Activated CD4-positive, alpha-beta T cell treated with anti-CD3 and anti-CD28 coated beads for 36 hours (primary cell): ENCODE measurements at regions not wholly inside any gene's neighbourhood (a gene's known extent, or its start where the extent isn't known, plus 50 kb on each side); places are given as distances from the start of the nearest gene placed in this dataset.

Experiments used
- ATAC-seq: fragments of 200-7000 bp; cut with Tn5 transposase; one replicate; pipeline ENCODE4 v1.10.0; 2021; ENCODE audit warnings: mild to moderate bottlenecking, moderate library complexity
- CTCF ChIA-PET: fragments of 350-600 bp; sonication (Branson Sonifier 250); formaldehyde crosslinking; loops from one replicate; lab custom pipeline; 2021; ENCODE audit warnings: antibody characterized with exemption; lab: Charles Lee
- POLR2A ChIA-PET: fragments of 350-600 bp; sonication (Branson Sonifier 250); formaldehyde crosslinking; loops from one replicate; lab custom pipeline; 2021; ENCODE audit warnings: antibody characterized with exemption, inconsistent platforms; lab: Charles Lee
- DNase-seq: peaks from one replicate; pipeline ENCODE4 v3.0.0-alpha.2; 2020
- H3K27ac Mint-ChIP-seq: one replicate; pipeline ENCODE4 v1.8.0; 2021; ENCODE audit warnings: mixed read lengths
- H3K27me3 Mint-ChIP-seq: one replicate; pipeline ENCODE4 v1.8.0; 2021; ENCODE audit warnings: mixed read lengths
- H3K36me3 Mint-ChIP-seq: one replicate; pipeline ENCODE4 v1.8.0; 2021; ENCODE audit warnings: low read depth, mixed read lengths
- H3K4me1 Mint-ChIP-seq: one replicate; pipeline ENCODE4 v1.8.0; 2021; ENCODE audit warnings: mixed read lengths
- H3K4me3 Mint-ChIP-seq: one replicate; pipeline ENCODE4 v1.8.0; 2021; ENCODE audit warnings: mild to moderate bottlenecking, moderate library complexity, mixed read lengths
- H3K9me3 Mint-ChIP-seq: one replicate; pipeline ENCODE4 v1.8.0; 2021; ENCODE audit warnings: low read depth, mixed read lengths
- intact Hi-C, 2 experiments: fragments of 100-400 bp; cut with DNase I in 1 of 2; cut with micrococcal nuclease in 1 of 2; formaldehyde crosslinking; loops; one replicate each; pipeline versions ENCODE4 v1.14.2 to v1.15.1; 2022 to 2024; cut with DNase I, micrococcal nuclease

- H3K27me3 Mint-ChIP-seq: no peaks in the 10 kb centered on the region
- ATAC-seq (no peak), DNase-seq (no peak)
- no peaks in the 10 kb centered on the region for H3K9me3 Mint-ChIP-seq
- ChIA-PET POLR2A (no interaction called here), CTCF (no interaction called here)
- intact Hi-C loops: no loop called here
- no peaks in the 10 kb centered on the region for H3K36me3 Mint-ChIP-seq
- H3K4me1 Mint-ChIP-seq: no peaks in the 10 kb centered on the region
- H3K4me3 Mint-ChIP-seq: no peak overlapping the region
- no peak overlapping the region for H3K27ac Mint-ChIP-seq
Observed at GRCh38 chr1:102751111-102751510, 357.2 kb downstream of the COL11A1 start.

- POLR2A ChIA-PET: no interaction called here
- Mint-ChIP-seq H3K27ac (no peak overlapping the region), H3K4me1 (no peaks in the 10 kb centered on the region), H3K4me3 (no peak overlapping the region), H3K27me3 (no peaks in the 10 kb centered on the region), H3K36me3 (no peaks in the 10 kb centered on the region), H3K9me3 (peaks cover 3% of the 10 kb centered on the region)
- intact Hi-C loops: no loop called here
- ATAC-seq: no peak
- DNase-seq: no peak
- CTCF ChIA-PET: no interaction called here
Observed at GRCh38 chr1:102742426-102742825, 365.9 kb downstream of the COL11A1 start.

GRCh38 chr1:102733491-102734236 is 374.7 kb downstream of the COL11A1 start:
- intact Hi-C loops: no loop called here
- no peaks in the 10 kb centered on the region for H3K4me1 Mint-ChIP-seq
- no peak overlapping the region for H3K4me3 Mint-ChIP-seq
- ChIA-PET POLR2A (no interaction called here), CTCF (no interaction called here)
- H3K27me3 Mint-ChIP-seq: no peaks in the 10 kb centered on the region
- H3K9me3 Mint-ChIP-seq: peaks cover 3% of the 10 kb centered on the region
- H3K36me3 Mint-ChIP-seq: no peaks in the 10 kb centered on the region
- DNase-seq (no peak), ATAC-seq (no peak)
- no peak overlapping the region for H3K27ac Mint-ChIP-seq

GRCh38 chr1:102732927-102733326 is 375.4 kb downstream of the COL11A1 start:
- ATAC-seq (no peak), DNase-seq (no peak)
- no peak overlapping the region for H3K27ac Mint-ChIP-seq
- intact Hi-C loops: no loop called here
- ChIA-PET CTCF (no interaction called here), POLR2A (no interaction called here)
- H3K36me3 Mint-ChIP-seq: no peaks in the 10 kb centered on the region
- no peaks in the 10 kb centered on the region for H3K4me1 Mint-ChIP-seq
- peaks cover 3% of the 10 kb centered on the region for H3K9me3 Mint-ChIP-seq
- no peaks in the 10 kb centered on the region for H3K27me3 Mint-ChIP-seq
- H3K4me3 Mint-ChIP-seq: no peak overlapping the region

- Mint-ChIP-seq H3K27me3 (no peaks in the 10 kb centered on the region), H3K9me3 (no peaks in the 10 kb centered on the region), H3K4me3 (no peak overlapping the region), H3K4me1 (no peaks in the 10 kb centered on the region), H3K36me3 (no peaks in the 10 kb centered on the region), H3K27ac (no peak overlapping the region)
- DNase-seq: no peak
- CTCF ChIA-PET: no interaction called here
- POLR2A ChIA-PET: no interaction called here
- intact Hi-C loops: no loop called here
- ATAC-seq: no peak
Observed at GRCh38 chr1:102726417-102726816, 381.9 kb downstream of the COL11A1 start.

- intact Hi-C loops: no loop called here
- no peaks in the 10 kb centered on the region for H3K27me3 Mint-ChIP-seq
- POLR2A ChIA-PET: no interaction called here
- ATAC-seq (no peak), DNase-seq (no peak)
- no peak overlapping the region for H3K4me3 Mint-ChIP-seq
- no peak overlapping the region for H3K27ac Mint-ChIP-seq
- CTCF ChIA-PET: no interaction called here
- no peaks in the 10 kb centered on the region for H3K9me3 Mint-ChIP-seq
- H3K4me1 Mint-ChIP-seq: no peaks in the 10 kb centered on the region
- no peaks in the 10 kb centered on the region for H3K36me3 Mint-ChIP-seq
Observed at GRCh38 chr1:102724741-102725140, 383.6 kb downstream of the COL11A1 start.

- Mint-ChIP-seq H3K9me3 (no peaks in the 10 kb centered on the region), H3K27me3 (no peaks in the 10 kb centered on the region), H3K27ac (no peak overlapping the region), H3K36me3 (no peaks in the 10 kb centered on the region), H3K4me3 (no peak overlapping the region), H3K4me1 (no peaks in the 10 kb centered on the region)
- ATAC-seq (no peak), DNase-seq (no peak)
- ChIA-PET CTCF (no interaction called here), POLR2A (no interaction called here)
- intact Hi-C loops: no loop called here
Observed at GRCh38 chr1:102715150-102715549, 393.2 kb downstream of the COL11A1 start.

GRCh38 chr1:102699524-102699923 is 408.8 kb downstream of the COL11A1 start:
- H3K4me1 Mint-ChIP-seq: no peaks in the 10 kb centered on the region
- H3K27me3 Mint-ChIP-seq: no peaks in the 10 kb centered on the region
- H3K4me3 Mint-ChIP-seq: no peak overlapping the region
- no peak overlapping the region for H3K27ac Mint-ChIP-seq
- H3K9me3 Mint-ChIP-seq: peaks cover 2% of the 10 kb centered on the region
- no peaks in the 10 kb centered on the region for H3K36me3 Mint-ChIP-seq
- POLR2A ChIA-PET: no interaction called here
- intact Hi-C loops: no loop called here
- CTCF ChIA-PET: no interaction called here
- no peak for DNase-seq
- ATAC-seq: no peak

- intact Hi-C loops: no loop called here
- Mint-ChIP-seq H3K9me3 (peaks cover 7% of the 10 kb centered on the region), H3K36me3 (no peaks in the 10 kb centered on the region), H3K27ac (no peak overlapping the region), H3K4me3 (no peak overlapping the region), H3K4me1 (no peaks in the 10 kb centered on the region), H3K27me3 (no peaks in the 10 kb centered on the region)
- ChIA-PET POLR2A (no interaction called here), CTCF (no interaction called here)
- DNase-seq: no peak
- ATAC-seq: no peak
Observed at GRCh38 chr1:102693345-102693744, 415.0 kb downstream of the COL11A1 start.

- CTCF ChIA-PET: no interaction called here
- peaks cover 9% of the 10 kb centered on the region for H3K9me3 Mint-ChIP-seq
- DNase-seq (no peak), ATAC-seq (no peak)
- intact Hi-C loops: no loop called here
- no peaks in the 10 kb centered on the region for H3K27me3 Mint-ChIP-seq
- H3K36me3 Mint-ChIP-seq: no peaks in the 10 kb centered on the region
- H3K4me3 Mint-ChIP-seq: no peak overlapping the region
- POLR2A ChIA-PET: no interaction called here
- no peaks in the 10 kb centered on the region for H3K4me1 Mint-ChIP-seq
- H3K27ac Mint-ChIP-seq: no peak overlapping the region
Observed at GRCh38 chr1:102691592-102692090, 416.7 kb downstream of the COL11A1 start.

GRCh38 chr1:102687383-102687782 is 420.9 kb downstream of the COL11A1 start:
- Mint-ChIP-seq H3K4me1 (no peaks in the 10 kb centered on the region), H3K27ac (no peak overlapping the region), H3K27me3 (no peaks in the 10 kb centered on the region), H3K36me3 (no peaks in the 10 kb centered on the region), H3K9me3 (peaks cover 4% of the 10 kb centered on the region), H3K4me3 (no peak overlapping the region)
- ChIA-PET CTCF (no interaction called here), POLR2A (no interaction called here)
- no peak for DNase-seq
- intact Hi-C loops: no loop called here
- no peak for ATAC-seq

GRCh38 chr1:102661481-102661880 is 446.8 kb downstream of the COL11A1 start:
- ChIA-PET CTCF (no interaction called here), POLR2A (no interaction called here)
- no peak overlapping the region for H3K27ac Mint-ChIP-seq
- no peak overlapping the region for H3K4me3 Mint-ChIP-seq
- H3K36me3 Mint-ChIP-seq: no peaks in the 10 kb centered on the region
- ATAC-seq (no peak), DNase-seq (no peak)
- H3K27me3 Mint-ChIP-seq: no peaks in the 10 kb centered on the region
- H3K4me1 Mint-ChIP-seq: no peaks in the 10 kb centered on the region
- H3K9me3 Mint-ChIP-seq: no peaks in the 10 kb centered on the region
- intact Hi-C loops: no loop called here
